ENCODE measurements at regions not wholly inside any gene's neighbourhood (a gene's known extent, or its start where the extent isn't known, plus 50 kb on each side); places are given as distances from the start of the nearest gene placed in this dataset.

DNA sequence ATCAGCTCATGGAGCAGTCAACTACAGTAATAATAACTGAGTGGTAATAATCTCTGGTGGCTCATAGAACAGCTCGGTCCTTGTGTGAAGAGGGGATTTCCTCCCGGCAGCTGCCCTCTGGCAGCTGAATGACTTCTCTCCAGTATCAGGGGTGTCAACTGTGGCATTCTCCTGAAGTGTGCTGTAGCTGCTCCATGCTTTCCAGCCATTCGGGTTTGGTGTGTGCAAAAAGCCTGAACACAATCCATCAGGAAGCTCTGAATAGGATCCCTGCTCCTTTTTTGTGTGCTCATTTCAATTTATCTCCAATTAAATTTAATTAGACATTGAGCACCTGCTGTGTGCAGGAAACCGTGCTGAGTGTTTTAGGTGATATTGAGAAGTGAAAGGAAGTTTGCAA is 59.8 kb upstream of the BARX1 start:
- Histone ChIP-seq H3K27me3 (no peaks in the 10 kb centered on the region), H3K4me3 (no peak overlapping the region), H3K9me3 (no peaks in the 10 kb centered on the region), H3K4me1 (peaks cover 15% of the 10 kb centered on the region), H3K27ac (no peak overlapping the region), H3K36me3 (ENCODE audit: low read depth, missing control alignments) (no peaks in the 10 kb centered on the region)
- WGBS, 2 donors = 73 to 81% methylated on average over 4 of the region's 4 CpGs
- intact Hi-C loops (cut with DNase I; ENCODE audit: low total_unique reads) = no loop called here
- TF ChIP-seq, protein P1, sequence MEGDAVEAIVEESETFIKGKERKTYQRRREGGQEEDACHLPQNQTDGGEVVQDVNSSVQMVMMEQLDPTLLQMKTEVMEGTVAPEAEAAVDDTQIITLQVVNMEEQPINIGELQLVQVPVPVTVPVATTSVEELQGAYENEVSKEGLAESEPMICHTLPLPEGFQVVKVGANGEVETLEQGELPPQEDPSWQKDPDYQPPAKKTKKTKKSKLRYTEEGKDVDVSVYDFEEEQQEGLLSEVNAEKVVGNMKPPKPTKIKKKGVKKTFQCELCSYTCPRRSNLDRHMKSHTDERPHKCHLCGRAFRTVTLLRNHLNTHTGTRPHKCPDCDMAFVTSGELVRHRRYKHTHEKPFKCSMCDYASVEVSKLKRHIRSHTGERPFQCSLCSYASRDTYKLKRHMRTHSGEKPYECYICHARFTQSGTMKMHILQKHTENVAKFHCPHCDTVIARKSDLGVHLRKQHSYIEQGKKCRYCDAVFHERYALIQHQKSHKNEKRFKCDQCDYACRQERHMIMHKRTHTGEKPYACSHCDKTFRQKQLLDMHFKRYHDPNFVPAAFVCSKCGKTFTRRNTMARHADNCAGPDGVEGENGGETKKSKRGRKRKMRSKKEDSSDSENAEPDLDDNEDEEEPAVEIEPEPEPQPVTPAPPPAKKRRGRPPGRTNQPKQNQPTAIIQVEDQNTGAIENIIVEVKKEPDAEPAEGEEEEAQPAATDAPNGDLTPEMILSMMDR (IDR thresholded peaks at IDR 0.05) = no peak
- no peak for DNase-seq

DNA sequence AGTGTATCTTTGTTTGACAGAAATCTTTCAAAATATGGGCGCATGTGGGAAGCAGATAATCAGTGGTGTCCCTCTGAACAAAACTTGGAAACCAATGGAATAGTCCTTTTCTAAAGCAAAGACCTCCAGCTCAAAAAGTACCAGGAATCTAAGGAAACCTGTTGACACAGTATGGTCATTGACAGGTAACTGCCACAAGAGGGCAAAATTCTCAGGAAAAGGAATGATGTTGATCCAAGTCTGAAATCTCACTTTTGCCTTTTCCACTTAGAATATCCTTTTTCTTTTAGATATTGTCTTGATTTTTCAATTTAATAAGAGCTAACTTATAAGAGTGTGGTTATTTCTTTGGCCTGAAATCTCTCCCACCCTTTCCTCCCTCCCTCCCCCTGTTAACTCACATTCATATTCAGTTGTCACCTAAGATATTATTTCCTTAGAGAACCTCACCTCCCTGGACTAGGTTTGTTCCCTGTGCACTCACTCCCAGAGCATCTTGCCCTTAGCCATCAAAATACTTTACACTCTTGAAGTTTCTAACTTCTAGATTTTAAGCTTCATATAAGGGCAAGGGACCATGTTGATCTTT is 59.0 kb upstream of the BARX1 start:
- Histone ChIP-seq H3K36me3 (ENCODE audit: low read depth, missing control alignments) (no peaks in the 10 kb centered on the region), H3K4me3 (no peak overlapping the region), H3K27me3 (no peaks in the 10 kb centered on the region), H3K27ac (no peak overlapping the region), H3K9me3 (no peaks in the 10 kb centered on the region), H3K4me1 (peaks cover 15% of the 10 kb centered on the region)
- WGBS, 2 donors = 78 to 90% methylated on average over 1 of the region's 1 CpG
- no peak for TF ChIP-seq POLR2A (IDR thresholded peaks at IDR 0.05)
- TF ChIP-seq, protein P1 (IDR thresholded peaks at IDR 0.05) = peak; percentile 39 to 66 (median 65)
- no peak for DNase-seq
- intact Hi-C loops (cut with DNase I; ENCODE audit: low total_unique reads) = no loop called here

DNA sequence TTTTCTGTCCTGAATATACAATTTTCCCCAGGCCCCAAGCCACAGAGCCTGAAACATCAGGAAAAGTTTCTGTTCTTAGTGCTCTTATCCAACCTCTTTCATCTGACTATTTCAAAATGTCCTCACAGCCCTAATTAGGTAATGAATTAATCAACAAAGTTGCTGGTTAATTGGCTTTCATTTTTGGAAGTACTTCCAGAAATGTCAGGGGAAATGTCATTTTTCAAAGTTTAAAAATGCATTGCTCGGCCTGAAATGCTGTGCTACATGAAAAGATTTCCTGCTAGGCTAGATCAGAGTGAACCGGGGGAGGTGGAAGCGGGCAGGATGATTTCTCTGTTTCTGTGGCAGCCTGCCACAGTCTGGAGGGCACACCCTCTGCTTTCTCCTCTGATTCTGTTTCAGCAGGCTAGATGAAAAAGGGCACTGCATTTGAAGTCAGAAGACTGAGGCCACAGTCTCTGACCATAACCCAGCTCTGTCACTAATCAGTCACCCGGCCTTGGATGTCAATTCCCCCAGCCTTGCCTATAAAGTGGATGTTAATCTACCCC is 55.9 kb upstream of the BARX1 start:
- Histone ChIP-seq H3K36me3 (ENCODE audit: low read depth, missing control alignments) (no peaks in the 10 kb centered on the region), H3K4me1 (peaks cover 11% of the 10 kb centered on the region), H3K27ac (peak overlapping the region in 1 of 2 donors; percentile 58), H3K27me3 (no peaks in the 10 kb centered on the region), H3K4me3 (no peak overlapping the region), H3K9me3 (no peaks in the 10 kb centered on the region)
- peak; percentile 71 for DNase-seq
- no peak for TF ChIP-seq POLR2A (IDR thresholded peaks at IDR 0.05)
- TF ChIP-seq, protein P1 (IDR thresholded peaks at IDR 0.05) = no peak
- WGBS, 2 donors = 27 to 29% methylated on average over 4 of the region's 4 CpGs
- intact Hi-C loops (cut with DNase I; ENCODE audit: low total_unique reads) = no loop called here

DNA sequence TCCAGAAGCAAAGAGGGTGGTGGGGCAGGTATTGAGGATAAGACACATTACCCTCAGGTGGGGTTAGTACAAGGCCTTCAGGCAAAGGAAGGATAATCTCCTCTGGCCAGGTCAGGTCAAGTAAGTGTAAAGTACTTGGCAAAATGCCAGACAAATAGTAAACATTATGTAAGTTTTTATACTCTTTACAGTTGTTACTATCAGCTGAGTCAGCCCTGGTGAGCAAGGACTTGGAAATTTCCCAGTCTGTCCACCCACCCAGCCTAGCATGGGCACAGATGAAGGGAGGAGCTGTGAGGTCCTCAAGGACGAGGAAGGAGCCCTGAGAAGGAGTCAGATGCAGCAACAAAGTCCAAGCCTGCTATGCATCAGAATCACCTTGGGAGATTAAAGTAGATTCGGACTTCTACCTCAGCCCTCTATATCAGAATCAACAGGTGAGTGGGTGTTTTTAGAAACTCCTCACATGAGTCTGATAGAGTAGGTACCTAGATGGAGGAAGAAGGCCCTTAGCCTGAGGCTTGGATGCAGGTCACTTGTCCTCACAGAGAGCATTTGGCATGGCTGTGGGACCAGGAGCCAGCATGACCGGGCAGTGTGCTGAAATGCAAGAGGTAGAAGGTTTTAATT is 50.2 kb upstream of the BARX1 start:
- Histone ChIP-seq H3K9me3 (no peaks in the 10 kb centered on the region), H3K27ac (no peak overlapping the region), H3K4me1 (no peaks in the 10 kb centered on the region), H3K36me3 (ENCODE audit: low read depth, missing control alignments) (no peaks in the 10 kb centered on the region), H3K27me3 (no peaks in the 10 kb centered on the region), H3K4me3 (no peak overlapping the region)
- intact Hi-C loops (cut with DNase I; ENCODE audit: low total_unique reads) = no loop called here
- WGBS, 2 donors = 52 to 92% methylated on average over 3 of the region's 3 CpGs
- TF ChIP-seq, protein P1 (IDR thresholded peaks at IDR 0.05) = no peak
- no peak for TF ChIP-seq POLR2A (IDR thresholded peaks at IDR 0.05)
- no peak for DNase-seq

Measured in testis (tissue), 2 donors.